Mesenchymal stem cell (in vitro differentiated cells and primary cell): ENCODE measurements at regions not wholly inside any gene's neighbourhood (a gene's known extent, or its start where the extent isn't known, plus 50 kb on each side); places are given as distances from the start of the nearest gene placed in this dataset.

ENCODE experiments used
- DNase-seq: peaks from one replicate; pipeline ENCODE4 v3.0.0-alpha.2; 2013
- H2AFZ ChIP-seq: one replicate; pipeline ENCODE4 v1.6.1; 2013; ENCODE audit warnings: low read depth, mild to moderate bottlenecking, control low read depth, inconsistent platforms, low read length, moderate library complexity
- H2AK5ac ChIP-seq: 2 replicates; pipeline ENCODE4 v1.6.1; 2013; ENCODE audit warnings: low read length, moderate library complexity, mild to moderate bottlenecking, inconsistent platforms; ENCODE audit not compliant: severe bottlenecking
- H2BK120ac ChIP-seq: one replicate; pipeline ENCODE4 v1.6.1; 2013; ENCODE audit warnings: low read depth, mild to moderate bottlenecking, inconsistent platforms, low read length, moderate library complexity
- H2BK12ac ChIP-seq, 2 experiments: one replicate each; pipeline ENCODE4 v1.6.1; 2013; ENCODE audit warnings: inconsistent platforms in 2 of 2, low read length in 2 of 2, mild to moderate bottlenecking in 2 of 2, moderate library complexity in 2 of 2, control low read depth in 1 of 2
- H2BK15ac ChIP-seq: one replicate; pipeline ENCODE4 v1.6.1; 2013; ENCODE audit warnings: mild to moderate bottlenecking, low read depth, inconsistent platforms; ENCODE audit not compliant: poor library complexity, severe bottlenecking
- H2BK5ac ChIP-seq: 2 replicates; pipeline ENCODE4 v1.6.1; 2013; ENCODE audit warnings: low read depth, mild to moderate bottlenecking, low read length, control low read depth, inconsistent platforms; ENCODE audit not compliant: poor library complexity, severe bottlenecking
- H3K14ac ChIP-seq, 2 experiments: one replicate each; pipeline ENCODE4 v1.6.1; 2013; ENCODE audit warnings: inconsistent platforms in 2 of 2, low read length in 2 of 2, control low read depth in 1 of 2, mild to moderate bottlenecking in 1 of 2, moderate library complexity in 1 of 2
- H3K18ac ChIP-seq, 2 experiments: one replicate each; pipeline ENCODE4 v1.6.1; 2013; ENCODE audit warnings: inconsistent platforms in 2 of 2, low read length in 2 of 2, control low read depth in 1 of 2, low read depth in 1 of 2, mild to moderate bottlenecking in 1 of 2
- H3K23ac ChIP-seq, 2 experiments: one replicate each; pipeline ENCODE4 v1.6.1; 2013; ENCODE audit warnings: inconsistent platforms in 2 of 2, low read length in 2 of 2, mild to moderate bottlenecking in 2 of 2, moderate library complexity in 2 of 2, control low read depth in 1 of 2
- H3K27ac ChIP-seq: 2 replicates; pipeline ENCODE4 v1.5.1; 2013; ENCODE audit warnings: mild to moderate bottlenecking, moderate library complexity, low read length, control low read depth, inconsistent platforms; ENCODE audit not compliant: poor library complexity, severe bottlenecking
- H3K27me3 ChIP-seq, 2 experiments: 2 replicates each; pipeline versions ENCODE4 v1.6.1 to v1.7.0; 2013; ENCODE audit warnings: low read length in 2 of 2, mild to moderate bottlenecking in 2 of 2, moderate library complexity in 2 of 2, control low read depth in 1 of 2, inconsistent platforms in 1 of 2; ENCODE audit not compliant: control insufficient read depth in 1 of 2, insufficient read depth in 1 of 2
- H3K36me3 ChIP-seq, 2 experiments: 2 replicates each; pipeline versions ENCODE4 v1.6.1 to v1.7.0; 2013; ENCODE audit warnings: low read length in 2 of 2, control low read depth in 1 of 2, inconsistent platforms in 1 of 2, low read depth in 1 of 2, mild to moderate bottlenecking in 1 of 2; ENCODE audit not compliant: insufficient read depth in 2 of 2, control insufficient read depth in 1 of 2
- H3K4ac ChIP-seq, 2 experiments: one replicate each; pipeline ENCODE4 v1.6.1; 2013; ENCODE audit warnings: inconsistent platforms in 2 of 2, low read length in 2 of 2, mild to moderate bottlenecking in 2 of 2, moderate library complexity in 2 of 2, control low read depth in 1 of 2, low read depth in 1 of 2
- H3K4me1 ChIP-seq: 2 replicates; pipeline ENCODE4 v1.6.1; 2013; ENCODE audit warnings: low read depth, low read length, control low read depth; ENCODE audit not compliant: control insufficient read depth, insufficient read depth
- H3K4me2 ChIP-seq: 2 replicates; pipeline ENCODE4 v1.6.1; 2013; ENCODE audit warnings: low read length, mild to moderate bottlenecking, inconsistent platforms; ENCODE audit not compliant: poor library complexity, severe bottlenecking
- H3K4me3 ChIP-seq, 2 experiments: 2 replicates each; pipeline versions ENCODE4 v1.5.1 to v1.7.0; 2013; ENCODE audit warnings: low read length in 2 of 2, mild to moderate bottlenecking in 2 of 2, control low read depth in 1 of 2, low read depth in 1 of 2; ENCODE audit not compliant: insufficient read depth in 1 of 2
- H3K79me1 ChIP-seq: replicated peaks from 2 replicates; pipeline ENCODE4 v1.6.1; 2013; ENCODE audit warnings: mild to moderate bottlenecking, control low read depth, low read length, inconsistent platforms; ENCODE audit not compliant: poor library complexity, severe bottlenecking
- H3K9ac ChIP-seq: 2 replicates; pipeline ENCODE4 v1.7.0; 2013; ENCODE audit warnings: mild to moderate bottlenecking, low read length, moderate library complexity
- H3K9me3 ChIP-seq: 2 replicates; pipeline ENCODE4 v1.7.0; 2013; ENCODE audit warnings: mild to moderate bottlenecking, low read length; ENCODE audit not compliant: control insufficient read depth
- H4K8ac ChIP-seq: one replicate; pipeline ENCODE4 v1.6.1; 2013; ENCODE audit warnings: inconsistent platforms, mild to moderate bottlenecking, low read length, moderate library complexity
- H4K91ac ChIP-seq: one replicate; pipeline ENCODE4 v1.6.1; 2013; ENCODE audit warnings: mild to moderate bottlenecking, low read length, inconsistent platforms
- WGBS: methylation state at CpG from one replicate; pipeline ENCODE4 v1.1.7; 2013; ENCODE audit warnings: mixed read lengths; 5-methylcytosine and 5-hydroxymethylcytosine counted together

DNA sequence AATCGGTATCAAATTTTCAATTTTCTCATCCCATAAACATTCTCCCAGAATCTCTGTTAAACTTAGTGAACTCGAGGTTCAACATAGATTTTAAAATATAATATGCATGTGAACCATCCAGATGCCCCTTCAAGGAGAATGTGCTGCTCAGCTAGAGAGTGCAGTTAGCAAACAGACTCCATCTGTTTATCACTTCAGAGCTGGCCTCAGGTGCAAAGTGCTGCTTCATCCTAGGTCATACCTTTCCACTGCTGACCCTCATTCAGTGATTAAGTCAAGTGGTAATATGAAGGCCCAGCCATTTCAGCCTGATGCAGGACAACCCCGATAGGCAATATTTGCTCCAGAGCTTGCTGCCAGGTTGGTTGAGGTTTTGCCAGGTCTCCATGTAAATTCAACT, 339.0 kb upstream of the POU5F2 start:
- H3K18ac ChIP-seq: no peak overlapping the region
- H2AK5ac ChIP-seq: no peak overlapping the region
- no peak overlapping the region for H2BK5ac ChIP-seq
- no peak overlapping the region for H2BK12ac ChIP-seq
- no peak overlapping the region for H3K27ac ChIP-seq
- H3K36me3 ChIP-seq: no peaks in the 10 kb centered on the region
- no peak overlapping the region for H2BK120ac ChIP-seq
- no peak overlapping the region for H3K9ac ChIP-seq
- no peak overlapping the region for H2BK15ac ChIP-seq
- no peak overlapping the region for H4K91ac ChIP-seq
- H3K14ac ChIP-seq: no peak overlapping the region
- H3K23ac ChIP-seq: no peak overlapping the region
- no peak overlapping the region for H4K8ac ChIP-seq
- H3K9me3 ChIP-seq: no peaks in the 10 kb centered on the region
- H3K4me3 ChIP-seq: no peak overlapping the region
- no peak overlapping the region for H3K4ac ChIP-seq
- H3K4me1 ChIP-seq: no peaks in the 10 kb centered on the region
- 92% methylated on average over 3 of the region's 3 CpGs for WGBS
- no peak for DNase-seq
- no peak overlapping the region for H2AFZ ChIP-seq
- H3K79me1 ChIP-seq: peaks cover 14% of the 10 kb centered on the region
- no peaks in the 10 kb centered on the region for H3K27me3 ChIP-seq
- H3K4me2 ChIP-seq: no peak overlapping the region

DNA sequence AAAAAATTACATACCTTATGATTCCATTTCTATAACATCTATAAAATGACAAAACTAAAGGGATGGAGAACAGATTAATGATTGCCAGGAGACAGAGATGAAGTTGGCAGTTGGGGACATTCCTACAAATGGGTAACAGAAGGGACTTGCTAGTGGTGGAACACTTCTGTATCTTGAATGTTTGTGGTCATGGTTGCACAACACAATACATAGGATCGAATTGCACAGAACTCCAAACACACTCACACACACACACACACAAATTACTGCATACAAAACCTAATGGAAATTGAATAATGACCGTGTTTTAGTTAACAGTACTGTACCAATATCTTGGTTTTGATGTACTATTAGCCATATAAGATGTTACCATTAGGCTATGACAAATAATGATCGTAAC, 330.7 kb upstream of the POU5F2 start:
- WGBS: no CpG with 5 or more reads among the region's 3 CpGs

DNA sequence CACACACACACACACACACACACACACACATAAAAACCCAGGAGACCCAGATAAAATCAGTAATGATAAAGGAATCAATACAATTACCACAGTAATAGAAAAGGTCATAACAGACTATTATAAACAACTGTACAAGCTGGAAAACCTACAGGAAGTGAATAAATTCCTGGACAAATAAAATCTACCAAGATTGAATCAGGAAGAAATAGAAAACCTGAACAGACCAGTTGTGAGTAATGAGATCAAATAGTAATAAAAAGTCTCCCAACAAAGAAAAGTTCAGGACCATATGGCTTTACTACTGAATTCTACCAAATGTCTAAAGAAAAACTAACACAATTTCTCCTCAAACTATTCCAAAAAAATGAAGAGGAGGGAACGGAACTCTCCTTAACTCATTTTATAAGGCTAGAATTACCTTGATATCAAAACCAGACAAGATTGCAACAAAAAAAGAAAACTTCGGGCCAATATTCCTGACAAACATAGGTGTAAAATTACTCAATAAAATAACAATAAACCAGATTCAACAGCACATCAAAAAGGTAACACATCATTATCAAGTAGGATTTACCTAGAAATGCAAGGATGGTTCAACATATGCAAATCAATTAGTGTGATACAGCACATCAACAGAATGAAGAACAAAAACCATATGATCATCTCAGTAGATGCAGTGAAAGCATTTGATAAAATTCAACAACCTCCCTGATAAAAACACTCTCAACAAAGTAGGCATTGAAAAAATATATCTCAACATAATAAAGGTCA, 325.2 kb upstream of the POU5F2 start:
- no peak overlapping the region for H3K18ac ChIP-seq
- no peak for DNase-seq
- no peak overlapping the region for H4K91ac ChIP-seq
- H3K27me3 ChIP-seq: no peaks in the 10 kb centered on the region
- H3K4me1 ChIP-seq: no peaks in the 10 kb centered on the region
- H3K79me1 ChIP-seq: peaks cover 23% of the 10 kb centered on the region
- peaks cover 41% of the 10 kb centered on the region for H3K9me3 ChIP-seq
- H3K4ac ChIP-seq: no peak overlapping the region
- H2BK12ac ChIP-seq: no peak overlapping the region
- H3K4me3 ChIP-seq: peak overlapping the region in 1 of 2 experiments; percentile 37
- peaks cover 0 to 7% of the 10 kb centered on the region in 2 experiments for H3K36me3 ChIP-seq
- no peak overlapping the region for H2AK5ac ChIP-seq
- H3K9ac ChIP-seq: no peak overlapping the region
- 98% methylated on average over 2 of the region's 2 CpGs for WGBS
- no peak overlapping the region for H3K14ac ChIP-seq
- H2BK5ac ChIP-seq: no peak overlapping the region
- H2AFZ ChIP-seq: no peak overlapping the region
- H4K8ac ChIP-seq: no peak overlapping the region
- H3K27ac ChIP-seq: no peak overlapping the region
- no peak overlapping the region for H3K4me2 ChIP-seq
- no peak overlapping the region for H3K23ac ChIP-seq
- H2BK15ac ChIP-seq: no peak overlapping the region
- H2BK120ac ChIP-seq: no peak overlapping the region

More for the DNA sequence above, 330.7 kb upstream of the POU5F2 start:
- H2BK15ac ChIP-seq: no peak overlapping the region
- H3K14ac ChIP-seq: no peak overlapping the region
- H3K27ac ChIP-seq: no peak overlapping the region
- H4K91ac ChIP-seq: no peak overlapping the region
- no peak overlapping the region for H3K4ac ChIP-seq
- H2AK5ac ChIP-seq: no peak overlapping the region
- no peaks in the 10 kb centered on the region for H3K4me1 ChIP-seq
- no peaks in the 10 kb centered on the region for H3K27me3 ChIP-seq
- no peak overlapping the region for H2BK5ac ChIP-seq
- H4K8ac ChIP-seq: no peak overlapping the region
- H3K18ac ChIP-seq: no peak overlapping the region
- no peak overlapping the region for H2BK120ac ChIP-seq
- no peak overlapping the region for H2AFZ ChIP-seq
- no peak overlapping the region for H3K23ac ChIP-seq
- no peak overlapping the region for H3K4me3 ChIP-seq
- H3K9ac ChIP-seq: no peak overlapping the region
- peaks cover 5% of the 10 kb centered on the region in 2 experiments for H3K36me3 ChIP-seq
- H2BK12ac ChIP-seq: no peak overlapping the region
- H3K9me3 ChIP-seq: peaks cover 5% of the 10 kb centered on the region
- DNase-seq: peak; percentile 10
- H3K4me2 ChIP-seq: no peak overlapping the region
- peaks cover 7% of the 10 kb centered on the region for H3K79me1 ChIP-seq

DNA sequence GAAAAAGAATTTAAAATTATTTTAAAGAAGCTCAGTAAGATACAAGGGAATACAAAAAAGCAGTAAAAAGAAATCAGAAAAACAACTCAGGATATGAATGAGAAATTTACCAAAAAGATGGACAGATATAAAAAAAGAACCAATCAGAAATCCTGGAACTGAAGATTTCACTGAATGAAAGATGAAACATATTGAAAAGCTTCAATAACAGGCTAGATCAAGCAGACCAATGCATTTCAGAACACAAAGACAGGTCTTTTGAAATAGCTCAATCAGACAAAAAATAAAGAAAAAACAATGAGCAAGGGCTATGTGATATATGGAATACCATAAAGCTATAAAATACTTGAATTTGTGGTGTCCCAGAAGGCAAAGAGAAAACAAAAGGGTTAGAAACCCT, 322.6 kb upstream of the POU5F2 start:
- DNase-seq: no peak
- Histone ChIP-seq H2BK15ac (no peak overlapping the region), H4K8ac (no peak overlapping the region), H3K18ac (no peak overlapping the region), H2AFZ (no peak overlapping the region), H3K27ac (no peak overlapping the region), H3K27me3 (no peaks in the 10 kb centered on the region), H3K79me1 (peaks cover 23% of the 10 kb centered on the region), H2AK5ac (no peak overlapping the region), H4K91ac (no peak overlapping the region), H3K4me2 (no peak overlapping the region), H3K36me3 (peaks cover 0 to 7% of the 10 kb centered on the region in 2 experiments), H2BK5ac (no peak overlapping the region), H3K9ac (no peak overlapping the region), H3K4ac (no peak overlapping the region), H3K4me3 (peak overlapping the region in 1 of 2 experiments; percentile 9), H2BK12ac (no peak overlapping the region), H3K23ac (no peak overlapping the region), H2BK120ac (no peak overlapping the region), H3K4me1 (no peaks in the 10 kb centered on the region), H3K14ac (no peak overlapping the region), H3K9me3 (peaks cover 41% of the 10 kb centered on the region)
